ELF-1 (cell line): ENCODE measurements at regions not wholly inside any gene's neighbourhood (a gene's known extent, or its start where the extent isn't known, plus 50 kb on each side); places are given as distances from the start of the nearest gene placed in this dataset.
"Not testable (repeated sequence)": the region's sequence is repeated elsewhere in the genome, so short reads cannot be mapped to it uniquely, and the experiment has no call there.

ENCODE experiments used
- DNase-seq: peaks from one replicate; pipeline ENCODE4 v3.0.0-alpha.2; 2016; ENCODE audit warnings: low read depth, low spot score

GRCh38 chrX:66914080-66914479 is 275.2 kb upstream of the EDA2R start:
- no peak for DNase-seq

DNA sequence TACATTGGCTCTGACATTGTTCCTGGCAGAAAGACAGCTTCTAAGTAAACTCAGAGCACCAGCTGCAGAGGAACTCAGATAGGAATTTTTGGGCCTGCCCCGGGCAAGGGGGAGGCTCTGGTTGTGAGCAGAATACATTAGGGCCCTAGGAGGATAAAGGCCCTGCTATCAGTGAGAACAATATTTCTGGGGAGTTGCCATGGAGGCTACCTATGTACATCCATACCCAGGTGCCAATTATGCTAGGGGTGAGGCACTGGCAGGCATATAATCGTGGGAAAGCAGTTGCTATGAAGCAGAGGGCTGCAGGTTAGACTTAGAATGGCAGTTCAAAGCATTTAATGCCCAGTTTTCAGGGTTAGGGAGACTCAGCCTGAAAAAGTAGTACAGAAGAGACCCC is 273.5 kb upstream of the EDA2R start:
- DNase-seq, result no peak

DNA sequence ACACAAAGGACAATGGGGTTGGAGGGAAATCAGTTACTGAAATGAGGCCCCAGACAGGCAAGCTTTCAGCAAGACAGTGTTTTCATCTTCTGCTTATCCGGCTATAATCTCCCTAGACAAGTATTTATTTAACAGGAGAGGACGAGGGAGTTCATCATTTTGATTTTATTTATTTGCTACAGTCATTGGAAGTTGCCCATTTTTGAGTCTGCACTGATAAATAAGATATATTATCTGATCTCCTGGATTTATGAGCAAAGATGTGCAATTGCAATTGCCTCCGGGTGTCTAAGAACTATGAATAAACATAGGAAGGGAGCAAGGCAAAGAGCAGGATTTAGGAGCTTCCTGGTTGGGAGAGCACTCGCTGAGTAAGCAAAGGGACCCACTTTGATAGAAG is 263.2 kb upstream of the EDA2R start:
- DNase-seq, result no peak

DNA sequence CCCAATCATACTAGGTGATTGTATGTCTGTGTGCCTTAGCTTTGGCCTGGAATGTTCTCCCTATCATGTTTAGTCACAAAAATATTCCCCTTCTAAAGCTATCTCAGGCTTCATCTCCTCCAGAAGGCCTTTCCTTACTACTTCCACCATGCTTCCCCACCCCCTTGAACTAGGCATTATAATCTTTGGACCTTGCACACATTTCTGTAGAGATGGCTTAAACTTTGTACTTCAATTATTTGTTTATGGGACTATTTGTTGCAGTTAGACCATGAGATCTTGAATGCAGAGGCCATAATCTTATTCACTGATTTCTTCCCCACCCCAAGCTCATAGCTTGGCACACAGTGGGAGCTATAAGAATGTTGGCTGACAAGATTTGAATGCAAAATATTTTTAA is 262.0 kb upstream of the EDA2R start:
- DNase-seq, result no peak

GRCh38 chrX:66892004-66892403 is 253.1 kb upstream of the EDA2R start:
- DNase-seq, result no peak

- no peak for DNase-seq
Measured at GRCh38 chrX:66889418-66889817, 250.5 kb upstream of the EDA2R start.

GRCh38 chrX:66882101-66882500 is 243.2 kb upstream of the EDA2R start:
- no peak for DNase-seq

DNA sequence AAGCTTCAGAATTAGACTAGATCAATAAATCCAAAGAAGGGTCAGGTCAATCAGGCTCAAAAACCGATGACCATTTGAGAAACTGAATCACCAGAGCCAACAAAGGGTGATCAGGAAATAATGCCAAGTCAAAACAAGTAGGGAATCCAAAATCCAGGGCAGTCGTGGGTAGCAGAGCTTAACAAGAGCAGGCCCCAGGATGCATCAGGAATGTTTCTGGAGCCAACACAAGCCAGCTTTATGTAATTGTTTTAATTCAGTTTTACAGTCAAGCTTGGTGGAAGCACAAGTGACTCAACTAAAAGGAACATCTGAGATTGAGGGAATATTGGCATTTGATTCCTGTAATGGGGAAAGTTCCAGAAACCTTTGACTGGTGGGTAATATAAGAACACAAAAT is 237.9 kb upstream of the EDA2R start:
- no peak for DNase-seq

- DNase-seq, result no peak
Measured at GRCh38 chrX:66872771-66873170, 233.9 kb upstream of the EDA2R start.

GRCh38 chrX:66863721-66864120 is 224.8 kb upstream of the EDA2R start:
- no peak for DNase-seq

GRCh38 chrX:66833426-66833825 is 194.5 kb upstream of the EDA2R start:
- no peak for DNase-seq

DNA sequence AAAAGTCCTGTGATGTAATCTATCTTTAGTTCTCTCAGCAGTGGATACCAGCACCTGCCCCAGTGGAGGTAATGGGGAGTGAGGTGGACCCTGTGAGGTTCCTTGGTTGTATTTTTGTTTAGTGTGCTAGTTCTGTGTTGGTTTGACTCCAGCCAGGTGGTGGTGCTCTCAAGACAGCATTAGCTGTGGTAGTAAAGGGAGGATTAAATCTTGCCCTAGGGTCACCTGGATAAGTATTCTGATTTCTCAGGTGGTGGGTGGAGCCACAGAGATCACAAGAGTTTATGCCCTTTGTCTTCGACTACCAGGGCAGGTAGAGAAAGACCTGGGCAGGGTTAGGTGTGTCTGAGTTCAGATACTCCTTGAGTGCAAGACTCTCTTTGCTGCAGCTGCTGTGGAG is 176.3 kb upstream of the EDA2R start:
- DNase-seq, result peak; percentile 6

DNA sequence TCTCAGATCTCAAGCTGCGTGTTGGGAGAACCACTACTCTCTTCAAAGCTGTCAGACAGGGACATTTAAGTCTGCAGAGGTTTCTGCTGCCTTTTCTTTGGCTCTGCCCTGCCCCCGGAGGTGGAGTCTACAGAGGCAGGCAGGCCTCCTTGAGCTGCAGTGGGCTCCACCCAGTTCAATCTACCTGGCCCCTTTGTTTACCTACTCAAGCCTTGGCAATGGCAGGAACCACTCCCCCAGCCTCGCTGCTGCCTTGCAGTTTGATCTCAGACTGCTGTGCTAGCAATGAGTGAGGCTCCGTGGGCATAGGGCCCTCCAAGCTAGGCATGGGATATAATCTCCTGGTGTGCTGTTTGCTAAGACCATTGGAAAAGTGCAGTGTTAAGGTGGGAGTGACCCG is 155.6 kb upstream of the EDA2R start:
- not testable (repeated sequence) for DNase-seq

GRCh38 chrX:66766318-66766717 is 127.4 kb upstream of the EDA2R start:
- no peak for DNase-seq

DNA sequence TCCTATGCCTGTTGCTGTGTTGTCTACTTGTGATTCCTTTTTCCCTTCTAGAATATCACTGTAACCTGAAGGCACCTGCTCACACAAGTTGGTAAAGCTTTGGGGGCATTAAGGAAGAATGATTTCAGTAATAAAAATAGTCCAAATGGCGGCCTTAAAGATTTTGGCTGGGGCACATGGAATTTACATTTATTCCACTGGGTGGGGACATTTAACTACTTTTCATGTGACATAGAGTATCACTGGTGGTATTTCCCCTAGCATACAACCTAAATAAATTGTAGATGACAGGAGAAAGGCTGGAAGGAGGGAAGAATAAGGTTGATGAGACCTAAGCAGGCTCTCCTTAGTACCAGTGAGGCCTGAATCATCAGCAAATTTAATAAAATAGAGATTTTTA is 121.8 kb upstream of the EDA2R start:
- DNase-seq, result peak; percentile 2

DNA sequence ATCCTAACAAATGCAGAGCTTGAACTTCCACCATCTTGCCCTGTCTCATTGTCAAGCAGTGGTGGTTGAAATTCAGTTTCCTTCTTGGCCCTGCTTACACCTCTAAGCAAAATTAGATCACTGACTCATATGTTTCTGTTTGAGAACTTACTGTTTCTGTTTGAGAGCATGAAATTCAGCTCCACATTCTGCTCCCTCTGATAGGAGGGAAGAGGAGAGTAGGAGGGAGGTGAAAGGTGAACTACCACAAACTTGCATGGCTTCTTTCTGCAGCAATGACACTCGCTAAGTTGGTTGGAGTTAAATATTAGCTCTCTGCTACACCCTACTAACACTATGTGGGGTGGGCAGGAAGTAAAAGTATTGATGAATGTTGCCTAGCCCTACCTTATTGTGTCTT is 117.8 kb upstream of the EDA2R start:
- no peak for DNase-seq

GRCh38 chrX:66751136-66751782 is 112.4 kb upstream of the EDA2R start:
- DNase-seq, result peak; percentile 16

DNA sequence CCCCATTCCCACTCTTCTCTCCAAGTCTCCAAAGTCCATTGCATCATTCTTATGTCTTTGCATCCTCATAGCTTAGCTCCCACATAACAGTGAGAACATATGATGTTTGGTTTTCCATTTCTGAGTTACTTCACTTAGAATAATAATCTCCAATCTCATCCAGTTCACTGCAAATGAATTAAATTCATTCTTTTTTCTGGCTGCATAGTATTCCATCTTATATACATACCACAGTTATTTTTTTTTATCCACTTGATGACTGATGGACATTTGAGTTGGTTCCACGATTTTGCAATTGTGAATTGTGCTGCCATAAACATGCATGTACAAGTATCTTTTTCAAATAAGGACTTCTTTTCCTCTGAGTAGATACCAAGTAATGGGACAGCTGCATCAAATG is 105.6 kb upstream of the EDA2R start:
- not testable (repeated sequence) for DNase-seq

DNA sequence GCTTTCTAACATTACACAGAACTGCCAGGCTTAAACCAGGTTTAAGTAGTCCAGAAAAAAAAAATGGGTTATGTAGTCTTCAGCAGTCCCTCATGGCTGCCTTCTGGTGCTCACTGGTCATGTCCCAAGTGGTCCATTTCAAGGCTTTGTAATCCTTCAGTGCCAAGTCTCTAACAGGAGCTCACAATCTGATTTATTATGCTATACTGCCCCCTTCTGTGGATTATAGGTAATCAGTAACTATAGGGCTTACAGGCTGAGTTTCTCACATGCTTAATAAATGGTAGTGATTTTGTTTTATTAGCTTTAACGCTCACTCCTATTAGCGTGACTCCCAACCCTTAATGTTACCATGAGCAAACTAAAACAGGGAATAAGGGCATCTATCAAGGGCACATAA is 92.5 kb upstream of the EDA2R start:
- peak; percentile 10 for DNase-seq

DNA sequence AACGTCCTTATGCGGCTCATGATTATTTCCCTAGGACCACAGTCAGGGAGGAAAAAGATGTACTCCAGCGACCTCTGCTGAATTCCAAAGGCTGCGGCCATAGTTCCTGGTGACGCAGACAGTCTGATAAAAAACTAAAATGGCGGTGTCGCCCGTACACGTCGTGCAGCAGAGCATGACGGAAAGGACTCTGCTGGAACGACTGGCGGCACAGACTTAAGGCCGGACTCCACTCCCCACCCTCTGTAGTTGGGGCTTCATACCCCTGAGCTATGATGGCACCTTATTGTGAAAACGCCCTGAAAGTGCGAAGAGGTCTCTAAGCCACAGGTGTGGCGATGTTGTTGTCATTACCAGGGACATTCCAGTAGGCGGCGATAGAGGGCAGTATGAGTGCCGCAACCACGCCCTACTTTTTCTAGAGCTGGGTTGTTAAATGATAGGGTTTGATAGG is 90.0 kb upstream of the EDA2R start:
- DNase-seq, result peak; percentile 92

GRCh38 chrX:66717926-66718325 is 79.0 kb upstream of the EDA2R start:
- DNase-seq, result no peak

DNA sequence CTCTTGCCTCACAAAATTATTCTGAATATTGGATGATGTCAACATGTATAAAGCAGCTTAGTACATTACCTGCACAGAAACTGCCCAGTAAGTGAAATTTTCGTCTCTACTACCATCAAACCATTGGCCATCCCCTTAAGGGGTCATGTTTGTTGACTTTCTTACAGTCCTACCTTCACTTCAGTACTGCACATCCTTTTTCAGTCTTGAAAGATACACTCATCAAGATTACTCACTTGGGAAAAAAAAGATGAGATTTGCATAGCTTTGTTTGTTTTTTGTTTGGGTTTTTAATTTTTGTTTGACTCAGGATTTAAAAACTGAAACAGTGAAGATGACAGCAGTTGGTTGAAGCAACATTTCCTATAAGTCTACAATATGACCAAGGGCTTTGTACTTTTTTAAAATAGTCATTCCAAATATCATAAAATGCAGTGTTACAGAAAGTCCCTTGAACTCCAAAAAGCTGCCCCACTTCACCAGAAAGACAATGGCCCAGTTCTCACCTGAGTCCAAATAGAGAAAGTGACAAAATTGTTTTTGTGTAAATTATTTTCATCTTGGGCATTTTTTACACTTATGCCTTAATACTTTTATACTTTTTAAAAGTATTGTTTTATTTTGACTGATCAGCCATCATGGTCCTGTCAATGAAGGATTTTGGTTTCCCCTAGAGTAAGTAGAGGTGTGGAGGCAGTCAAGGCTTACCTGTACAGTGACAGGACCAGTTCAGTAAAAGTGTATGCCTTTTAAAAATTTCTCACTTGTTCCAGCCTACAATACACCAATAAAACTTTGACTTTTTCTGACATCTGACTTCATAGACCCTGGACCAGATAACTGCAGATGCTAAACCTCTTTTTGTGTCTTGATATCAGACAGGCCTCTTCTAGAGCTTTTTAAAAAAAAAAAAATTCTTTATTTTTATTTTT is 59.7 kb upstream of the EDA2R start:
- no peak for DNase-seq

GRCh38 chrX:66692512-66692911 is 53.6 kb upstream of the EDA2R start:
- not testable (repeated sequence) for DNase-seq
